ENCODE measurements at regions not wholly inside any gene's neighbourhood (a gene's known extent, or its start where the extent isn't known, plus 50 kb on each side); places are given as distances from the start of the nearest gene placed in this dataset.

DNA sequence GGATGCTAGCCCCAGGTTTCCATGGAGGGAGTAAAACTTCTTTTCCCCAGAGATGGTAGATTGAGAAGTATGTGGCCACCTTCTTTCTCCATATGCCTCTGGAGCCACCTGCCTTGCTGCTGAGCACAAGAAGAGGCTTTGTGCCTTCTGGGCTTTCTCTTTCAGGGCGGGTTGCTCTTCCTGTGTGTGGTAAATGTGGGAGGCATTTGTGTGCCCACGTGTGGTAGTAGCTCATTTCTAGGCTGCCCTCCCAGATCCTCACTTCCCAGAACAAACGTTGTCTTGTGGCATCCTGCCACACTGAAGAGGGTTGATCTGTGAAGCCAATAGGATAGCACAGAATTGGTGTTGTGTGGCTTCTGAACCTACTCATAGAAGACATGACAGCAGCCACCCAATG lies 342.0 kb upstream of the PODXL start:
- WGBS, result 22% methylated on average over 3 of the region's 3 CpGs
- no peaks in the 10 kb centered on the region for H3K36me3 ChIP-seq
- H3K4me3 ChIP-seq, result no peak overlapping the region
- no peak for DNase-seq (ENCODE audit: low spot score in 2 of 2)
- peaks cover 13% of the 10 kb centered on the region for H3K27me3 ChIP-seq
- TF ChIP-seq, protein P1, sequence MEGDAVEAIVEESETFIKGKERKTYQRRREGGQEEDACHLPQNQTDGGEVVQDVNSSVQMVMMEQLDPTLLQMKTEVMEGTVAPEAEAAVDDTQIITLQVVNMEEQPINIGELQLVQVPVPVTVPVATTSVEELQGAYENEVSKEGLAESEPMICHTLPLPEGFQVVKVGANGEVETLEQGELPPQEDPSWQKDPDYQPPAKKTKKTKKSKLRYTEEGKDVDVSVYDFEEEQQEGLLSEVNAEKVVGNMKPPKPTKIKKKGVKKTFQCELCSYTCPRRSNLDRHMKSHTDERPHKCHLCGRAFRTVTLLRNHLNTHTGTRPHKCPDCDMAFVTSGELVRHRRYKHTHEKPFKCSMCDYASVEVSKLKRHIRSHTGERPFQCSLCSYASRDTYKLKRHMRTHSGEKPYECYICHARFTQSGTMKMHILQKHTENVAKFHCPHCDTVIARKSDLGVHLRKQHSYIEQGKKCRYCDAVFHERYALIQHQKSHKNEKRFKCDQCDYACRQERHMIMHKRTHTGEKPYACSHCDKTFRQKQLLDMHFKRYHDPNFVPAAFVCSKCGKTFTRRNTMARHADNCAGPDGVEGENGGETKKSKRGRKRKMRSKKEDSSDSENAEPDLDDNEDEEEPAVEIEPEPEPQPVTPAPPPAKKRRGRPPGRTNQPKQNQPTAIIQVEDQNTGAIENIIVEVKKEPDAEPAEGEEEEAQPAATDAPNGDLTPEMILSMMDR (IDR thresholded peaks at IDR 0.05), result no peak
- TF ChIP-seq POLR2AphosphoS5 (IDR thresholded peaks at IDR 0.05) (no peak), EP300 (IDR thresholded peaks at IDR 0.05) (no peak), POLR2A (IDR thresholded peaks at IDR 0.05) (no peak)
- H3K9me3 ChIP-seq, result no peaks in the 10 kb centered on the region
- H3K27ac ChIP-seq, result no peak overlapping the region
- no peaks in the 10 kb centered on the region for H3K4me1 ChIP-seq

DNA sequence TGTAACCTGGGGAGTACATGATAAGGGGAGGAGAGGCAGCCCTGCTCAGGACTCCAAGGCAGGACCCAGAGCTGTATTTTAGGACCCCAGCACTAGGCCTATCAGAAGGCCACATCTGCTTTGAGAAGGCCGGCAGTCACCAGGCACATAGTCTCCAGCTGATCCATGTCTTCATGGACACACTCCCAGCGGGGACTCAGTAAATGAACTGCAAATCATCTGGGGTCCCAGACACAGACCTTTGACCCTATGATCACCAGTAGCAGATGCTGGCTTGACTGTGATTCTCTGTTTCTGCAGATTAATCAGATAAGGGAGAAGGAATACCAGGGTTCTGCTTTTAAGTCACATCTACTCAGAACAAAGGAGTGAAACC lies 341.4 kb upstream of the PODXL start:
- H3K36me3 ChIP-seq, result no peaks in the 10 kb centered on the region
- DNase-seq (ENCODE audit: low spot score in 2 of 2), result no peak
- H3K27me3 ChIP-seq, result peaks cover 13% of the 10 kb centered on the region
- H3K9me3 ChIP-seq, result no peaks in the 10 kb centered on the region
- no peak overlapping the region for H3K27ac ChIP-seq
- H3K4me1 ChIP-seq, result no peaks in the 10 kb centered on the region
- 76% methylated on average over 2 of the region's 2 CpGs for WGBS
- TF ChIP-seq EP300 (IDR thresholded peaks at IDR 0.05) (no peak), POLR2A (IDR thresholded peaks at IDR 0.05) (no peak), POLR2AphosphoS5 (IDR thresholded peaks at IDR 0.05) (no peak)
- TF ChIP-seq, protein P1 (IDR thresholded peaks at IDR 0.05), result no peak
- no peak overlapping the region for H3K4me3 ChIP-seq

DNA sequence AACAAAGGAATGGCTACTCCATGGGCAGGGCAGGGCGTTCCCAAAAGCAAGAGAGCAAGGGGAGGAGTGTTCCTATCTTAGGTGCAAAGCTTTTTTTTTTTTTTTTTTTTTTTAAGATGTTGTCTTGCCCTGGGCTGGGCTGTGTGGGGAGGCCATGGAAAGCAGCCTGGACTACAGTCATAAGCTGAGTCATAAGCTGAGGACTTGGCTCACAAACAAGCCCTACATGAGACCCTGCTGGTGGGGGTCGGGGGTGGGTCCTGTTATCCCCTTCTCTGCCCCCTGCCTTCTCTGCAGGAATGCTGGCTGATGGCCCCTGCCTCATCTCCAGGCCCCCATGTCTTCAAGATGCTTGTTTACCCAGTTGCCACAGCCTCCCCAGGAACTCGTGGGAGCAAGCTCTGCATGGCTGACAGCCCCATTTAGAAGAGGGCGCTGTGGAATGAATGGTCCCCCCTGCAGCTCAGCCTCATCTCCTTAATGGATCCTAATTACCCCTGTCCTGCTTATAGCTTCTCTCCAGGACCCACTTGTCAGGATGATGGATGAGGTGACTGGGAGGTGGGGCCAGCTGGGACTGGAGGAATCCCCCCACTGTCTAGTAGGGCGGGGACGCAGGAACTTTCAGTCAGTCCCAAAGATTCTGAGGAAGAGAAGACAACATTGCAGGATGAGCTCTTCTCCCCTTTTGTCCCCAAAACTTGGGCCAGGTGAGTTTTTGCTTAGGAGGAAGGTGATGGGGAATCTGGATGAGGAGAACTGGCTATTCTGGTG lies 340.8 kb upstream of the PODXL start:
- H3K4me3 ChIP-seq, result no peak overlapping the region
- no peak overlapping the region for H3K27ac ChIP-seq
- H3K27me3 ChIP-seq, result peaks cover 13% of the 10 kb centered on the region
- DNase-seq (ENCODE audit: low spot score in 2 of 2), result no peak
- no peaks in the 10 kb centered on the region for H3K4me1 ChIP-seq
- no peaks in the 10 kb centered on the region for H3K9me3 ChIP-seq
- H3K36me3 ChIP-seq, result no peaks in the 10 kb centered on the region
- 45% methylated on average over 6 of the region's 6 CpGs for WGBS
- TF ChIP-seq POLR2A (IDR thresholded peaks at IDR 0.05) (no peak), EP300 (IDR thresholded peaks at IDR 0.05) (no peak), POLR2AphosphoS5 (IDR thresholded peaks at IDR 0.05) (no peak)
- TF ChIP-seq, protein P1 (IDR thresholded peaks at IDR 0.05), result no peak

DNA sequence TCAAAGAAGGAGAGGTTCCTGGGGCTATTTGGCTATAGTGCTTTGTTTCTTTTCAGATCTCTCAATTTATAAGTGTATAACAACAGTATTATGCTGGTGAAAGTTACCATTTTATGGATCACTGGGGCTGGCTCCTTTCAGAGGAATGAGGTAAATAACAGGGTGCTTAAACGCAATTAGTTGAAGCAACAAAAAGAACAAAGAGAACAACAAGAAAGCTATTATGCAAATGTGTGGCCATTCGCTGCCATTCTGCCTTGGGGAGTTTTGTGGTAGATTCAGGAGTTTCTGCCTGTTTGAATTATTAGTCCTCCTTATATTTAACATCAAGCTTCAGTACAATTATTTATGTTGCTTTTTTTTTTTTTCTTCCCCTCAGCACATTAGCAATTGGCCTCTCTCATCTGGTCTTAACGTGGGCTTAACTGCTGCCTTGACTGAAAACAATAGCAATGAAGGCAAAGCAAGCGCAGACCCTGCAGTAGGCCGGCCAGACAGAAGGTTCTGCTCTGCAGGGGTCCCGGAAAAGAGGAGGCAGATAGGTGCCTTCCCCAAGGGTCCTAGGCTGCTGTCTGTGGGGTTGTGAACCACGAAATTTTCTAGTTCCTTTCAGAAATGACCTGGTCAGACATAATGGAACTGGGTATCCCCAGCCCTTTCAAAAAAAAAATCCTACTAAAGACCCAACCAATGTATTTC lies 339.9 kb upstream of the PODXL start:
- 47% methylated on average over 7 of the region's 7 CpGs for WGBS
- Histone ChIP-seq H3K9me3 (no peaks in the 10 kb centered on the region), H3K4me1 (no peaks in the 10 kb centered on the region), H3K27ac (no peak overlapping the region), H3K4me3 (no peak overlapping the region), H3K36me3 (no peaks in the 10 kb centered on the region), H3K27me3 (peaks cover 13% of the 10 kb centered on the region)
- DNase-seq (ENCODE audit: low spot score in 2 of 2), result no peak
- no peak for TF ChIP-seq POLR2AphosphoS5 (IDR thresholded peaks at IDR 0.05)
- no peak for TF ChIP-seq EP300 (IDR thresholded peaks at IDR 0.05)
- no peak for TF ChIP-seq POLR2A (IDR thresholded peaks at IDR 0.05)
- TF ChIP-seq, protein P1 (IDR thresholded peaks at IDR 0.05), result no peak

DNA sequence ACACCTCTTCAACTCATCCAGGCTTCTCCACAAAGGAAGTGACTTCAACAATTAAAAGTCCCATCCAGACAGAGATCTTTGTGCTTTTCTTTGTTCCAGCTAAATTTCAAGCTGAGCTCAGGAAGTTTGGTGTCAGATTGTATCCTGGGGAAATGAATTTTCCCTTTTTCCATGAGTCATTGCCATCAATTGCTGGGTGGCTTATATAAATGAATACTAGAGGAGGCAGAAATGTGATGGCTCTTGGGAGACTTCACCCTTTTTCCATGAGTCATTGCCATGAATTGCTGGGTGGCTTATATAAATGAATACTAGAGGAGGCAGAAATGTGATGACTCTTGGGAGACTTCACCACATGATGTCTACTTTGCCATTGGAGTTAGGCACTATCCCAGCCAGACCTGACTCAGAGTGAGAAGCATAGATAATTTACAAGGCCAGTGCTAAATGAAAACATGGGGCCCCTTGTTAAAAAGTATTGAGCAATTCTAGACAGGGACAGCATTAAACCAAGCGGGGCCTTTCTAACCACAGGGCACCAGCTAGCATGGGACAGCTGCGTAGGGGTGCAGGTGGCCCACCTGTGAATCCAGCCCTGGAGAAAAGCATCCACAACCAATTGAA lies 339.2 kb upstream of the PODXL start:
- peaks cover 6% of the 10 kb centered on the region for H3K27me3 ChIP-seq
- H3K4me1 ChIP-seq, result no peaks in the 10 kb centered on the region
- TF ChIP-seq POLR2A (IDR thresholded peaks at IDR 0.05) (no peak), EP300 (IDR thresholded peaks at IDR 0.05) (no peak), POLR2AphosphoS5 (IDR thresholded peaks at IDR 0.05) (no peak)
- TF ChIP-seq, protein P1 (IDR thresholded peaks at IDR 0.05), result no peak
- H3K9me3 ChIP-seq, result no peaks in the 10 kb centered on the region
- no peak overlapping the region for H3K4me3 ChIP-seq
- WGBS, result 53% methylated on average over 2 of the region's 2 CpGs
- H3K27ac ChIP-seq, result no peak overlapping the region
- H3K36me3 ChIP-seq, result no peaks in the 10 kb centered on the region
- no peak for DNase-seq (ENCODE audit: low spot score in 2 of 2)
